ENCODE measurements at regions not wholly inside any gene's neighbourhood (a gene's known extent, or its start where the extent isn't known, plus 50 kb on each side); places are given as distances from the start of the nearest gene placed in this dataset.
"Not testable (repeated sequence)": the region's sequence is repeated elsewhere in the genome, so short reads cannot be mapped to it uniquely, and the experiment has no call there.

DNA sequence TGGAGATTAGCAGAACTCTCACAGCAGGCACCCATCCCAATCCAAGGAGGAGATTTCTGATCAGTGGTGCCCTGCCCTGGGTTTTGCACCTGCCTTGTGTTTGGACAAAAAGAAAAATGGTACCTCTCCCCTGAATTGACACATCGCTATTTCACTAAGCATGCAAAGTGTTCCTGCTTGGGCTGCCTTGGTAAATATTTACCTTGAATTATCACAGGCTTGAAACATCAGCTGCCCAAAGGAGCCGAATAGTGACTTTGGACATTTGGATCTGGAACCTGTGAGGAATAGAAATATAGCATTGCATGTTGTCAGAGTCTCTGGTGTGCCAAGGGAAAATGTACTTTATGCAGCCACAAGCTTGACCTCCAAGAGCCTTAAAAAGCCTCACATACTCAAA, 926.4 kb upstream of the FANCL start:
- DNase-seq (ENCODE audit: low spot score in 2 of 2) = no peak
- Histone ChIP-seq H3K4me3 (no peak overlapping the region), H3K27ac (no peak overlapping the region), H3K36me3 (no peaks in the 10 kb centered on the region), H3K27me3 (no peaks in the 10 kb centered on the region), H3K4me1 (no peaks in the 10 kb centered on the region), H3K9me3 (no peaks in the 10 kb centered on the region)
- TF ChIP-seq POLR2A (IDR thresholded peaks at IDR 0.05) = no peak
- TF ChIP-seq, protein P1, sequence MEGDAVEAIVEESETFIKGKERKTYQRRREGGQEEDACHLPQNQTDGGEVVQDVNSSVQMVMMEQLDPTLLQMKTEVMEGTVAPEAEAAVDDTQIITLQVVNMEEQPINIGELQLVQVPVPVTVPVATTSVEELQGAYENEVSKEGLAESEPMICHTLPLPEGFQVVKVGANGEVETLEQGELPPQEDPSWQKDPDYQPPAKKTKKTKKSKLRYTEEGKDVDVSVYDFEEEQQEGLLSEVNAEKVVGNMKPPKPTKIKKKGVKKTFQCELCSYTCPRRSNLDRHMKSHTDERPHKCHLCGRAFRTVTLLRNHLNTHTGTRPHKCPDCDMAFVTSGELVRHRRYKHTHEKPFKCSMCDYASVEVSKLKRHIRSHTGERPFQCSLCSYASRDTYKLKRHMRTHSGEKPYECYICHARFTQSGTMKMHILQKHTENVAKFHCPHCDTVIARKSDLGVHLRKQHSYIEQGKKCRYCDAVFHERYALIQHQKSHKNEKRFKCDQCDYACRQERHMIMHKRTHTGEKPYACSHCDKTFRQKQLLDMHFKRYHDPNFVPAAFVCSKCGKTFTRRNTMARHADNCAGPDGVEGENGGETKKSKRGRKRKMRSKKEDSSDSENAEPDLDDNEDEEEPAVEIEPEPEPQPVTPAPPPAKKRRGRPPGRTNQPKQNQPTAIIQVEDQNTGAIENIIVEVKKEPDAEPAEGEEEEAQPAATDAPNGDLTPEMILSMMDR (IDR thresholded peaks at IDR 0.05) = no peak
- TF ChIP-seq POLR2AphosphoS5 (IDR thresholded peaks at IDR 0.05) = no peak
- intact Hi-C loops (cut with DNase I; ENCODE audit: low total_unique reads) = no loop called here

DNA sequence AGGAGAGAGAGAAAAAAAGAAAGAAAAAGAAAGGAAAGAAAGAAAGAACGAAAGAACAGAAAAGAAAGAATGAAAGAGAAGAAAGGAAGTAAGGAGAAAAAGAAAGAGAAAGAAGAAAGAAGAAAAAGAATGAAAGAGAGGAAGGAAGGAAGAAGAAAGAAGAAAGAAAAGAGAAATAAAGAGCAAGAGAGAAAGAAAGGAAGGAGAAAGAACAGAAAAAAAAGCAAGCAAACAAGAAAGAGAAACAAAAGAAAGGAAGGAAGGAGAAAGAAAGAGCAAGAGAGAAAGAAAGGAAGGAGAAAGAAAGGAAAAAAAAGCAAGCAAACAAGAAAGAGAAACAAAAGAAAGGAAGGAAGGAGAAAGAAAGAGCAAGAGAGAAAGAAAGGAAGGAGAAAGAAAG, 916.8 kb upstream of the FANCL start:
- intact Hi-C loops (cut with DNase I; ENCODE audit: low total_unique reads); DNase-seq (ENCODE audit: low spot score in 2 of 2); H3K9me3 ChIP-seq; H3K27me3 ChIP-seq; H3K4me3 ChIP-seq; H3K36me3 ChIP-seq; H3K27ac ChIP-seq; H3K4me1 ChIP-seq: not testable (repeated sequence)

DNA sequence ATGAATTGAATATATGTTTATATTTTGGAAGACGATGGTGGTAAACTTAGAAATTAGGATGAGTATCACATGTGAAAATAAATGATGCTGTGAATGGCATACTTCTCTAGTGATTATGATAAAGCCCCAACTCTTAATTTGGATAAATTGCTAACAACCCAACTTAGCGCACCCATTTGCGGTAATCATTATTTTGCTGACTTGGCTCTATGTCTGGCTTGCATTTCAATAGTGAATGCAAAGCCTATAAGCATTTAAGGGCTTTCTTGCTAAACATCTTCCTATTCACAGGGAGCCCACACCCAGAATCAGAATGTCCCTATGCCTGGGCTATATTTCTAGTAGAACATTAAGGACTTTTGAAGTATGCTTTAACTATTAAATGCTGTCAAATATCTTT, 910.7 kb upstream of the FANCL start:
- H3K9me3 ChIP-seq = no peaks in the 10 kb centered on the region
- H3K4me3 ChIP-seq = no peak overlapping the region
- intact Hi-C loops (cut with DNase I; ENCODE audit: low total_unique reads) = loop anchor here (2.0 kb wide), 1 partner anchor 35 kb away; no protein-coding TSS in a partner anchor
- TF ChIP-seq, protein P1 (IDR thresholded peaks at IDR 0.05) = no peak
- TF ChIP-seq POLR2A (IDR thresholded peaks at IDR 0.05) (no peak), POLR2AphosphoS5 (IDR thresholded peaks at IDR 0.05) (no peak)
- H3K36me3 ChIP-seq = no peaks in the 10 kb centered on the region
- no peak for DNase-seq (ENCODE audit: low spot score in 2 of 2)
- H3K27ac ChIP-seq = no peak overlapping the region
- H3K4me1 ChIP-seq = no peaks in the 10 kb centered on the region
- H3K27me3 ChIP-seq = no peaks in the 10 kb centered on the region

DNA sequence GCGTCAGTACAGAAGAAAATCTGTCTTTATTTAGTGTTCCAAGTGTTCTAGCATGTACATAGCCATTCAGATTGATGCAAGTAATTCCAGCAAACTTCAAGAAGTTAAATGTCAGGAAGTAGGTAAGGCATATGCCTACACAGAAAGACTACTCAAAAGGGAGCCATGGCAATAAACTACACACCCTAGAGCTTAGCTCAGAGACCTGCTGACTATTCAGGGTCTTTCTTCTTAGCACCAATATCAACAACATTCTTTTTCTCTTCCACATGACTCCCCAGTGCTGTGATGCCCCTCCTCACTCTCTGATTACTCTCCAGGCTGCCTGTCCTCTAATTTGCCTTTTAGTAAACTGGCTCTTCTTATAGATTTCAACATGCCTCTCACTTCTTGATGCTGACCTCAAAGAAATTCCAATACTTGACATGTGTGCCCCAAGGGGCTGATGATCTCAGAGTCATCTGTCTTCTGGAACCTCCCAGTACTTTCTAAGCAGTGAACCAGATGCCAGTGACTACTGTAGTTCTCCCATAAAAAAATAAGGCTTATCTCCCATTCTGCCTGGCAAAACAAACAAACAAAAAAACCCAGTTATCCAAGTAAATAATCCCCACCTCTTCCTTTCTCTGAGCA, 909.2 kb upstream of the FANCL start:
- intact Hi-C loops (cut with DNase I; ENCODE audit: low total_unique reads) = no loop called here
- no peak overlapping the region for H3K27ac ChIP-seq
- TF ChIP-seq POLR2A (IDR thresholded peaks at IDR 0.05) (no peak), POLR2AphosphoS5 (IDR thresholded peaks at IDR 0.05) (no peak)
- no peaks in the 10 kb centered on the region for H3K9me3 ChIP-seq
- DNase-seq (ENCODE audit: low spot score in 2 of 2) = no peak
- H3K36me3 ChIP-seq = no peaks in the 10 kb centered on the region
- no peak overlapping the region for H3K4me3 ChIP-seq
- H3K4me1 ChIP-seq = no peaks in the 10 kb centered on the region
- H3K27me3 ChIP-seq = no peaks in the 10 kb centered on the region

DNA sequence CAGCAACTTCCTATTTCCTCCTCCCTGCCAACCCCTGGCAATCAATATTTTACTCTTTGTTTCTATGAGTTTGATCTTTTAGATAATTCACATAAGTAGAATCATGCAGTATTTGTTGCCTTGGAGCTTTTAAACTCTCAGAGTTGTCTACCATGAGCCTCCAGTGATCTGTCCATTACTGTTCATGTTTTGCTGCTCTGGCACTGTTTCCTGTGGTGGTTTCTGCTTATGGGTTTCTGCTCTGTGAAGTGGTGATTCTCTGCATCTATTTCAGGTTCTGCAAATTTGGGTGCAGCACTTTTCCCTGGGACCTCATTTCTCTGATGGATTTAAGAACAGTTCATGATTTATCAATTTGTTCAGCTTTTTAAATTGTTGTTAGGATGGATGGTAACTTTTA, 908.1 kb upstream of the FANCL start:
- Histone ChIP-seq H3K27ac (no peak overlapping the region), H3K27me3 (no peaks in the 10 kb centered on the region), H3K36me3 (no peaks in the 10 kb centered on the region), H3K4me1 (no peaks in the 10 kb centered on the region), H3K4me3 (no peak overlapping the region), H3K9me3 (no peaks in the 10 kb centered on the region)
- no peak for DNase-seq (ENCODE audit: low spot score in 2 of 2)
- TF ChIP-seq POLR2AphosphoS5 (IDR thresholded peaks at IDR 0.05) = no peak
- no peak for TF ChIP-seq POLR2A (IDR thresholded peaks at IDR 0.05)
- TF ChIP-seq, protein P1 (IDR thresholded peaks at IDR 0.05) = no peak
- intact Hi-C loops (cut with DNase I; ENCODE audit: low total_unique reads) = loop anchor here (10.0 kb wide), 1 partner anchor 174 kb away; no protein-coding TSS in a partner anchor

DNA sequence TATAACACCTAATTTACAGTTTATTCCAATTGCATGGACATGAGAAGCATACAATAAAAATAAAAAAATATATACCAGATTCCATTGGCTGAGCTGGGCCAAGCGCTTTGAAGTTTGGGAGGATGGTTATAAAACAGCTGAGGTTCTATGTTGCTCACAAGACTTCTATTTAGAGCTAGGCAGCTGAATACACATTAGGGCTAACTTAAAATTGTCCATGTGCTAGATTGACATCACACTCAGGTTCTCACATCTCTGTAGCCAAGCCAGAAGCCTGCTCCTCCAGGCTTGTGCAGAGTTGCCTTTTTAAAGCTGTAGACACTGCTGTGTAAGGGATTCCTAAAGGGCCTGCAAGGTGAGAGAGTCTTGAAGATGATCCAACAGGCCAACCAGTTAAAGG, 871.1 kb upstream of the FANCL start:
- H3K4me3 ChIP-seq = no peak overlapping the region
- H3K4me1 ChIP-seq = no peaks in the 10 kb centered on the region
- no peaks in the 10 kb centered on the region for H3K27me3 ChIP-seq
- no peak for DNase-seq (ENCODE audit: low spot score in 2 of 2)
- TF ChIP-seq, protein P1 (IDR thresholded peaks at IDR 0.05) = no peak
- TF ChIP-seq POLR2A (IDR thresholded peaks at IDR 0.05) (no peak), POLR2AphosphoS5 (IDR thresholded peaks at IDR 0.05) (no peak)
- intact Hi-C loops (cut with DNase I; ENCODE audit: low total_unique reads) = no loop called here
- no peaks in the 10 kb centered on the region for H3K36me3 ChIP-seq
- no peaks in the 10 kb centered on the region for H3K9me3 ChIP-seq
- H3K27ac ChIP-seq = no peak overlapping the region
